GM12865 (cell line): ENCODE measurements at regions not wholly inside any gene's neighbourhood (a gene's known extent, or its start where the extent isn't known, plus 50 kb on each side); places are given as distances from the start of the nearest gene placed in this dataset.

Source experiments
- DNase-seq: peaks from one replicate; pipeline ENCODE4 v3.0.0; 2010; ENCODE audit warnings: low read depth
- H3K4me3 ChIP-seq: 2 replicates; pipeline ENCODE4 v1.5.1; 2011; ENCODE audit warnings: mild to moderate bottlenecking, low read depth, low read length, control low read depth
- CTCF ChIP-seq: IDR thresholded peaks from 2 replicates; pipeline ENCODE4 v1.5.1; 2011; ENCODE audit warnings: low read length, control low read depth, low read depth, inconsistent platforms; ENCODE audit not compliant: insufficient read depth; ENCODE audit errors: missing control alignments

GRCh38 chr4:144223149-144223548 is 82.6 kb upstream of the GYPA start:
- H3K4me3 ChIP-seq: no peak overlapping the region
- DNase-seq: no peak
- no peak for TF ChIP-seq CTCF

- DNase-seq: no peak
- TF ChIP-seq CTCF: no peak
- H3K4me3 ChIP-seq: no peak overlapping the region
Observed at GRCh38 chr4:144223661-144224060, 83.1 kb upstream of the GYPA start.

GRCh38 chr4:144259285-144259684 is 118.8 kb upstream of the GYPA start:
- DNase-seq: no peak
- H3K4me3 ChIP-seq: no peak overlapping the region
- no peak for TF ChIP-seq CTCF

- no peak for TF ChIP-seq CTCF
- H3K4me3 ChIP-seq: no peak overlapping the region
- DNase-seq: no peak
Observed at GRCh38 chr4:144267084-144267483, 126.6 kb upstream of the GYPA start.

- no peak for TF ChIP-seq CTCF
- no peak for DNase-seq
Observed at GRCh38 chr4:144280688-144281087, 140.2 kb upstream of the GYPA start.

GRCh38 chr4:144283526-144283925 is 143.0 kb upstream of the GYPA start:
- no peak for DNase-seq
- no peak overlapping the region for H3K4me3 ChIP-seq
- no peak for TF ChIP-seq CTCF

More at GRCh38 chr4:144280688-144281087, 140.2 kb upstream of the GYPA start:
- no peak overlapping the region for H3K4me3 ChIP-seq

GRCh38 chr4:144284026-144284425 is 143.5 kb upstream of the GYPA start:
- DNase-seq: no peak
- no peak for TF ChIP-seq CTCF
- no peak overlapping the region for H3K4me3 ChIP-seq
